Ovary (tissue), 7 donors: ENCODE measurements at regions not wholly inside any gene's neighbourhood (a gene's known extent, or its start where the extent isn't known, plus 50 kb on each side); places are given as distances from the start of the nearest gene placed in this dataset.

ENCODE experiments used
- DNase-seq, 5 donors: peaks; one replicate each; pipeline ENCODE4 v3.0.0-alpha.2; 2019 to 2020
- H3K27ac ChIP-seq, 2 donors: fragments of 200-600 bp; one replicate each; pipeline versions ENCODE4 v1.5.1 to v1.8.0; 2019 to 2022
- H3K27me3 ChIP-seq: fragments of 200-600 bp; one replicate; pipeline ENCODE4 v1.8.0; 2022
- H3K36me3 ChIP-seq: fragments of 200-600 bp; sonication (generic); one replicate; pipeline ENCODE4 v1.5.1; 2019
- H3K4me1 ChIP-seq: one replicate; pipeline ENCODE4 v1.8.1; 2013; ENCODE audit warnings: mild to moderate bottlenecking, moderate library complexity; ENCODE audit not compliant: insufficient read depth
- H3K4me3 ChIP-seq: fragments of 200-600 bp; sonication (generic); one replicate; pipeline ENCODE4 v1.5.1; 2017
- H3K9me3 ChIP-seq, 2 donors: fragments of 200-600 bp in 1 of 2; sonication (generic) in 1 of 2; one replicate each; pipeline versions ENCODE4 v1.5.1 to v1.8.1; 2013 to 2019; ENCODE audit warnings: mild to moderate bottlenecking in 1 of 2, moderate library complexity in 1 of 2
- CTCF ChIP-seq, 3 donors: fragments of 450-650 bp in 2 of 3; fragments of 200-600 bp in 1 of 3; IDR thresholded peaks; one replicate each; pipeline versions ENCODE4 v1.5.1 to v1.8.0; 2016 to 2022; ENCODE audit warnings: antibody characterized with exemption in 3 of 3, mild to moderate bottlenecking in 1 of 3
- EP300 ChIP-seq: sonication (generic); formaldehyde crosslinking; IDR thresholded peaks from one replicate; pipeline ENCODE4 v1.6.1; 2017; ENCODE audit warnings: antibody characterized with exemption
- POLR2A ChIP-seq: fragments of 450-650 bp; IDR thresholded peaks from one replicate; pipeline ENCODE4 v1.6.1; 2017; ENCODE audit warnings: antibody characterized with exemption, mild to moderate bottlenecking, moderate library complexity
- WGBS, 3 donors: extraction: QIAGEN DNeasy Blood & Tissue Kit in 1 of 3; methylation state at CpG; one replicate each; pipeline versions ENCODE4 v1.1.5 to v1.1.7; 2013 to 2017; 5-methylcytosine and 5-hydroxymethylcytosine counted together
- intact Hi-C, 4 donors: fragments of 100-400 bp; cut with DNase I; formaldehyde crosslinking; loops; one replicate each; pipeline versions ENCODE4 v1.11.0 to v1.15.1; 2022 to 2023
- donor health status: DM: no; HTN: no; CAD: no; lungs with moderate emphysema.
- donor health status: DM: no; HTN: no; CAD: no.
- donor health status: Bipolar disorder and iron deficiency.
- donor health status: DM: no; HTN: no; CAD: no.
- donor health status: DM: yes; HTN: yes; CAD: no.

- Histone ChIP-seq H3K4me1 (no peaks in the 10 kb centered on the region), H3K27ac (no peak overlapping the region), H3K4me3 (no peak overlapping the region), H3K9me3 (no peaks in the 10 kb centered on the region), H3K27me3 (no peaks in the 10 kb centered on the region), H3K36me3 (no peaks in the 10 kb centered on the region)
- TF ChIP-seq CTCF (IDR thresholded peaks at IDR 0.05) (no peak), EP300 (no peak), POLR2A (no peak)
- no peak for DNase-seq
- WGBS, 3 donors: 64 to 93% (median 89%) methylated on average over 12 to 28 of the region's 28 CpGs
- intact Hi-C loops: no loop called here
Observed at GRCh38 chr4:31185014-31185585, 464.9 kb downstream of the PCDH7 start.

GRCh38 chr4:31187979-31188378 lies 467.8 kb downstream of the PCDH7 start:
- intact Hi-C loops: no loop called here
- no peak for DNase-seq
- Histone ChIP-seq H3K9me3 (no peaks in the 10 kb centered on the region), H3K27ac (no peak overlapping the region), H3K4me3 (no peak overlapping the region), H3K36me3 (no peaks in the 10 kb centered on the region), H3K27me3 (no peaks in the 10 kb centered on the region), H3K4me1 (no peaks in the 10 kb centered on the region)
- TF ChIP-seq EP300: no peak
- WGBS, 3 donors: 78 to 83% (median 82%) methylated on average over 5 of the region's 5 CpGs

- DNase-seq: no peak
Observed at GRCh38 chr4:31189938-31190337, 469.8 kb downstream of the PCDH7 start.

GRCh38 chr4:31190671-31191070 lies 470.5 kb downstream of the PCDH7 start:
- Histone ChIP-seq H3K9me3 (no peaks in the 10 kb centered on the region), H3K4me3 (no peak overlapping the region), H3K36me3 (no peaks in the 10 kb centered on the region), H3K27ac (no peak overlapping the region), H3K4me1 (no peaks in the 10 kb centered on the region), H3K27me3 (no peaks in the 10 kb centered on the region)
- no peak for DNase-seq
- TF ChIP-seq CTCF (IDR thresholded peaks at IDR 0.05): no peak
- no peak for TF ChIP-seq EP300
- no peak for TF ChIP-seq POLR2A
- intact Hi-C loops: no loop called here

More at GRCh38 chr4:31189938-31190337, 469.8 kb downstream of the PCDH7 start:
- no peak for TF ChIP-seq EP300
- no peak for TF ChIP-seq CTCF (IDR thresholded peaks at IDR 0.05)
- TF ChIP-seq POLR2A: no peak
- Histone ChIP-seq H3K36me3 (no peaks in the 10 kb centered on the region), H3K27me3 (no peaks in the 10 kb centered on the region), H3K4me3 (no peak overlapping the region), H3K27ac (no peak overlapping the region), H3K9me3 (no peaks in the 10 kb centered on the region), H3K4me1 (no peaks in the 10 kb centered on the region)
- intact Hi-C loops: no loop called here
- 34 to 59% (median 41%) methylated on average over 1 of the region's 1 CpG for WGBS, 3 donors

GRCh38 chr4:31192341-31192740 lies 472.2 kb downstream of the PCDH7 start:
- DNase-seq: no peak
- Histone ChIP-seq H3K4me3 (no peak overlapping the region), H3K4me1 (no peaks in the 10 kb centered on the region), H3K9me3 (no peaks in the 10 kb centered on the region), H3K27ac (no peak overlapping the region), H3K36me3 (no peaks in the 10 kb centered on the region), H3K27me3 (no peaks in the 10 kb centered on the region)
- 11 to 21% (median 14%) methylated on average over 2 of the region's 2 CpGs for WGBS, 3 donors
- intact Hi-C loops: no loop called here
- no peak for TF ChIP-seq EP300
- TF ChIP-seq POLR2A: no peak
- TF ChIP-seq CTCF (IDR thresholded peaks at IDR 0.05): no peak
